ENCODE measurements at regions not wholly inside any gene's neighbourhood (a gene's known extent, or its start where the extent isn't known, plus 50 kb on each side); places are given as distances from the start of the nearest gene placed in this dataset.

DNA sequence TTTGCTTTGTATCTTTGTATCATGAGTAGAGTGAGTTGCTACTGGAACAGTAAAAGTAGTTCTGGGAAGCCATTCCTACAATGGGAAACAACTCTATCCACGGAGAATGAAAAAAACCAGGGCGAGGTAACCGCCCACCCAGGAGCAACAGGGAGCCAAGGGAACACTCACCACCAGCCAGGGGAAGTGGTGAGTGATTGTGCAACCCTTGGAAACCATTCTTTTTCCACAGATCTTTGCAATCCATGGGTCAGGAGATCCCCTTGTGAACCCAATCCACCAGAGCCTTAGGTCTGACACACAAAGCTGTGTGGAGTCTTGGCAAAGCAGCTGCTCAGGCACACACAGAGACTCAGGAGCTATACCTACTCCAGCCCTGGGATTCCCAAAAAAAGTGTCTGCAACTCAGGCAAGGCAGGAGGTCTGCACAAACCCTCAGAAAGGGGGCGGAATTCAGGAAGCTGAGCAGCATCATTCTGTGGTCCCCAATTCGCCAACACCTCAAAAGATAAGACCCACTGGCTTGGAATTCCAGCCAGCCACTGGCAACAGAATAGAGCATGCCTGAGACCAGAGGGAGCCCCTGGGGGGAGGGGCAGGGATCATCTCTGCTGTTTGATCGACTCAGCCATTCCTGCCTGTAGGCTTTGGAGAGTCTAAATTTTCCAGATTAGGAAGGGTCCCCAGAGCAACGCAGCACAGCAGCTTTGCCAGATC, 52.1 kb upstream of the PPFIA2 start:
- DNase-seq (ENCODE audit: low read depth in 2 of 2) = no peak

GRCh38 chr12:81809829-81810595, 50.9 kb upstream of the PPFIA2 start:
- DNase-seq (ENCODE audit: low read depth in 2 of 2) = no peak

DNA sequence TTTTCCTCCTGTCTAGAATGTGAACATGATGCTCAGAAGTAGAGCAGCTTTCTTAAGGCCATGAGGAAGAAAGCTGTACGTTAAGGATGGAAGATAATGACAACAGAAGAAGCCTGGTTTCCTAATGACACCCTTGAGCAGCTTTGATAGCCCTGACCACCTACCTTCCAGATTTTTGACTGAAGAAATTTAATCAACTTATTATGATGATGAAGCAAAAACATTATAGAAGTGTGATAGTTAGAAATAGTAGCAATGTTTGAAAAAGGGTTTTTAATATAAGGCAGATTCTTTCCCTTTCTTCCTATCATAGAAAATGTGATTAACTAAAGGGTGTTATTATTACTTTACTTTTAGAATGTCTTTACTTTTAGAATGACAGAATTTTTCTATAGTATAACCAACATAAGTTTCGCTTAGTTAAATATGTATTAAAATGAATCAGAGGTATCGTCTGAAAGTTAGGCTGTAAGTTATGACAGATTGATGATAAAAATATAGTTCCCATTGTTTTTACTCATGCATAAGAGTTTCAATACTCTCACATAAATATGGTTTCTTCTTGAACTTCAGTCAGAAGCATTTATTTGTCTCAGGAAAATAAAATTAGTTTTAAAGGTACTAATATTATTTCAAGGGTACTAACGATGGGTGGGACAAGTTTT, 50.1 kb upstream of the PPFIA2 start:
- no peak for DNase-seq (ENCODE audit: low read depth in 2 of 2)

All from stimulated activated CD4-positive, alpha-beta T cell treated with anti-CD3 and anti-CD28 coated beads, Interleukin-12 subunit alpha, Interleukin-12 subunit beta, amount 100 ng/mL, for 24 hours (primary cell).